ENCODE measurements at regions not wholly inside any gene's neighbourhood (a gene's known extent, or its start where the extent isn't known, plus 50 kb on each side); places are given as distances from the start of the nearest gene placed in this dataset.
"Not testable (repeated sequence)": the region's sequence is repeated elsewhere in the genome, so short reads cannot be mapped to it uniquely, and the experiment has no call there.

GRCh38 chr10:3933733-3934132 lies 148.7 kb upstream of the KLF6 start:
- no peak overlapping the region for H3K4me3 ChIP-seq
- H3K27me3 ChIP-seq (replicated peaks) = no peaks in the 10 kb centered on the region
- H3K36me3 ChIP-seq = no peaks in the 10 kb centered on the region

DNA sequence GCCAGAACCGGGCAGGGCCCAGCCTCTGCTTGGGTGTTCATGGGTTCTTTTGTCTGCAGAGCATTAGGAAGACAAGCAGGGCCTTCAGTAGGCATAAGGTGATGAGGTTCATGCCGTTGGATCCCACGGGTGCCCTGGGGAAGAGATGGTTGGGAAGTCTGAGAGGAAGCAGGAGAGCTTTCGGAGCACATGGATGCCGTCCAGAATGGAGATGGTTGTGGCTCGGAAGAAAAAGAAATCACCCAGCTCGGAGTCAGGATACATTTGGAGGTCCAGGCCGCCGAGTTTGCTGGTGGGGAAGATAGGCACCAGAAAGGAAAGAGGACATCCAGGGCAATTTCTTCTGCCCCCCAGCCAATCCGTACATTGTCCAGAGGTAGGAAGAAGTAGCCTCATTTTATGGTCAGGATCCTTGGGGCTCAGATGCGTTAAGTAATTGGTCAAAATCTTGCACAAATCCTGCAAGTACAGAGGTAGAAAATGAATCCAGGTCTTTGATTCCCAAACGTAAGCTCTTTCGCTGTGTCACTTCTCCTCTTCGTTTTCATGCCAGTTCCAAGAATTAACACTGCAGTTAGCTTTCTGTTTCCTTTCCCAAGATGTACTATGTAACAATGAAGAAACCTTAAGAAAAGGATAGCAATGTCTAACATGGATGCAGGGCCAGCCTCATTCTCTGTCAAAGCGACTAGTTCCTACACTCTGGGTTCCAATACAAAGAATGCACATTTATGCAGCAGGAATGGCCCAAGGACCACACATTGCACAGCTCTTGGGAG lies 147.8 kb upstream of the KLF6 start:
- H3K4me1 ChIP-seq (replicated peaks) = peaks cover 8% of the 10 kb centered on the region
- DNase-seq (ENCODE audit: low read depth in 1 of 2, low spot score in 2 of 2) = no peak
- H3K4me3 ChIP-seq = no peak overlapping the region
- H3K36me3 ChIP-seq = no peaks in the 10 kb centered on the region
- no peaks in the 10 kb centered on the region for H3K27me3 ChIP-seq (replicated peaks)
- H3K27ac ChIP-seq = no peak overlapping the region
- H3K9me3 ChIP-seq (replicated peaks) = no peaks in the 10 kb centered on the region

More at GRCh38 chr10:3933733-3934132, 148.7 kb upstream of the KLF6 start:
- H3K9me3 ChIP-seq (replicated peaks) = no peaks in the 10 kb centered on the region
- no peak for DNase-seq (ENCODE audit: low read depth in 1 of 2, low spot score in 2 of 2)
- H3K4me1 ChIP-seq (replicated peaks) = peaks cover 8% of the 10 kb centered on the region
- no peak overlapping the region for H3K27ac ChIP-seq

GRCh38 chr10:3931901-3932300 lies 146.9 kb upstream of the KLF6 start:
- Histone ChIP-seq H3K9me3 (replicated peaks) (no peaks in the 10 kb centered on the region), H3K27ac (no peak overlapping the region), H3K36me3 (no peaks in the 10 kb centered on the region)

GRCh38 chr10:3931224-3931623 lies 146.2 kb upstream of the KLF6 start:
- Histone ChIP-seq H3K4me3 (no peak overlapping the region), H3K36me3 (no peaks in the 10 kb centered on the region), H3K27me3 (replicated peaks) (no peaks in the 10 kb centered on the region), H3K9me3 (replicated peaks) (no peaks in the 10 kb centered on the region), H3K27ac (no peak overlapping the region), H3K4me1 (replicated peaks) (peaks cover 6% of the 10 kb centered on the region)
- no peak for DNase-seq (ENCODE audit: low read depth in 1 of 2, low spot score in 2 of 2)

More at GRCh38 chr10:3931901-3932300, 146.9 kb upstream of the KLF6 start:
- Histone ChIP-seq H3K27me3 (replicated peaks) (no peaks in the 10 kb centered on the region), H3K4me3 (no peak overlapping the region), H3K4me1 (replicated peaks) (peaks cover 8% of the 10 kb centered on the region)
- DNase-seq (ENCODE audit: low read depth in 1 of 2, low spot score in 2 of 2) = no peak

DNA sequence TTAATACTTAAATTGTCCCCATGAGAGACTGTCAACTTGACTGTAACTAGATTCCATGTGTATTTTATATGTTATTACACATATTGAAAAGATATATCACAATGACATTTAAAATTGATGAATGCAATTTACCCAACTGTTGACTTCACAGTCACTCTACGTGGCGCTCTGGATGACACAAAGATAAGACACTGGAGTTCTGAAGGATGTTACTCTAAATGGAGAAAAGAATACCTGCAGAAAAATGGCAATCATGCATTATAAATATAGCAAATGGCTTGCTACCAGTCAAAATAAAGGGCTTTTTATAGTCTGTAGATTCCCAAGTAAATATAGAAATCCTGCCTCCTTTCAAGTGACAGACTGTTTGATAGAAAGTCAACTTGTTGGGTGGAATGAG lies 143.6 kb upstream of the KLF6 start:
- DNase-seq (ENCODE audit: low read depth in 1 of 2, low spot score in 2 of 2) = no peak
- H3K27me3 ChIP-seq (replicated peaks) = no peaks in the 10 kb centered on the region
- no peak overlapping the region for H3K4me3 ChIP-seq

GRCh38 chr10:3928078-3928477 lies 143.1 kb upstream of the KLF6 start:
- Histone ChIP-seq H3K27ac (no peak overlapping the region), H3K4me3 (no peak overlapping the region), H3K9me3 (replicated peaks) (no peaks in the 10 kb centered on the region), H3K36me3 (no peaks in the 10 kb centered on the region), H3K4me1 (replicated peaks) (peaks cover 9% of the 10 kb centered on the region), H3K27me3 (replicated peaks) (no peaks in the 10 kb centered on the region)
- DNase-seq (ENCODE audit: low read depth in 1 of 2, low spot score in 2 of 2) = no peak

More for the DNA sequence above, 143.6 kb upstream of the KLF6 start:
- Histone ChIP-seq H3K27ac (no peak overlapping the region), H3K36me3 (no peaks in the 10 kb centered on the region), H3K4me1 (replicated peaks) (peaks cover 9% of the 10 kb centered on the region), H3K9me3 (replicated peaks) (no peaks in the 10 kb centered on the region)

GRCh38 chr10:3926675-3927525 lies 141.9 kb upstream of the KLF6 start:
- H3K27me3 ChIP-seq (replicated peaks) = no peaks in the 10 kb centered on the region
- no peak for DNase-seq (ENCODE audit: low read depth in 1 of 2, low spot score in 2 of 2)
- no peak overlapping the region for H3K4me3 ChIP-seq
- H3K9me3 ChIP-seq (replicated peaks) = no peaks in the 10 kb centered on the region
- H3K36me3 ChIP-seq = no peaks in the 10 kb centered on the region
- H3K27ac ChIP-seq = no peak overlapping the region
- peaks cover 9% of the 10 kb centered on the region for H3K4me1 ChIP-seq (replicated peaks)

GRCh38 chr10:3926258-3926657 lies 141.2 kb upstream of the KLF6 start:
- Histone ChIP-seq H3K27ac (no peak overlapping the region), H3K4me3 (no peak overlapping the region)
- no peak for DNase-seq (ENCODE audit: low read depth in 1 of 2, low spot score in 2 of 2)

GRCh38 chr10:3925184-3925583 lies 140.2 kb upstream of the KLF6 start:
- Histone ChIP-seq H3K9me3 (replicated peaks) (no peaks in the 10 kb centered on the region), H3K36me3 (no peaks in the 10 kb centered on the region), H3K27me3 (replicated peaks) (no peaks in the 10 kb centered on the region), H3K4me1 (replicated peaks) (peaks cover 9% of the 10 kb centered on the region), H3K27ac (no peak overlapping the region), H3K4me3 (no peak overlapping the region)
- no peak for DNase-seq (ENCODE audit: low read depth in 1 of 2, low spot score in 2 of 2)

More at GRCh38 chr10:3926258-3926657, 141.2 kb upstream of the KLF6 start:
- Histone ChIP-seq H3K36me3 (no peaks in the 10 kb centered on the region), H3K27me3 (replicated peaks) (no peaks in the 10 kb centered on the region), H3K9me3 (replicated peaks) (no peaks in the 10 kb centered on the region), H3K4me1 (replicated peaks) (peaks cover 9% of the 10 kb centered on the region)

DNA sequence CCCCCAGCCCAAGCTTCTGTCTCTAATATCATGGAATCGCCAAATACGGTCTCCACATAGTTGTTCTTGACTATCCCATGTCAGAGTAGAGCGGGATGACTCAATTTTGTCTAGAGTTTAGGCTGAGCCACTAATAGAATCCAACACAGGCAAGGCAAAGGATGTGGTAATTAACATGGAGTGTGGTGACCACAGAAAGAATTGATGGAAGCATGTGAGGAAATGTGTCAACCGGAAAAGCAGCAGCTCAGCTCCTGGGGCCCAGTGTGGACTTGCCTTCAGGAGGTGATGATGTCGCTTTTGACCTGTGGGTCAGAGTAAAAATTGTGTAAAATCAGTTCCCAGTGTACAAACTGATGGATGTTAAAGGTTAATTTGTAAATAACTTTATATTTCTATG lies 139.3 kb upstream of the KLF6 start:
- H3K36me3 ChIP-seq = no peaks in the 10 kb centered on the region
- no peaks in the 10 kb centered on the region for H3K9me3 ChIP-seq (replicated peaks)
- H3K27ac ChIP-seq = no peak overlapping the region
- H3K4me3 ChIP-seq = no peak overlapping the region
- peaks cover 9% of the 10 kb centered on the region for H3K4me1 ChIP-seq (replicated peaks)
- peak; percentile 52 to 57 for DNase-seq (ENCODE audit: low read depth in 1 of 2, low spot score in 2 of 2)
- no peaks in the 10 kb centered on the region for H3K27me3 ChIP-seq (replicated peaks)

DNA sequence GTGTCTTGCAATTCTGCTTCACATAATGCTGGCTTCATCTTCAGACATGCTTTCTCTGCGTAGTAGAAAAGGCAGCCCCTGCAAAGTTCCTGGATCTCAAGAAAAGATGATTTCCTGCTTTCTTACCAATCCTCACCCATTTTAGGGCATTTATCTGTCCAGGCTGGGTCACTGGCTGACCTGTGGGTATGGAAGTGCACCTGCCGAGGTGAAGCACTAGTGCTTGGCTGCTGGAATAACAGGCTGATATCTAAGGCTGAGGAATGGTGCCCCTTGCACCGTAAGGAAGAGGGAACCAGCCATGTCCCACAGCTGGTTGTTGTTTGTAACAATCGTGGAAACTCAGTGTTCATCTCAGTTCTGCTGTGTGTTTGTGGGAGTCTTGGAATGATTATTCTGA lies 138.0 kb upstream of the KLF6 start:
- peaks cover 9% of the 10 kb centered on the region for H3K4me1 ChIP-seq (replicated peaks)
- H3K27me3 ChIP-seq (replicated peaks) = no peaks in the 10 kb centered on the region
- DNase-seq (ENCODE audit: low read depth in 1 of 2, low spot score in 2 of 2) = no peak
- no peak overlapping the region for H3K4me3 ChIP-seq
- H3K36me3 ChIP-seq = no peaks in the 10 kb centered on the region
- H3K9me3 ChIP-seq (replicated peaks) = no peaks in the 10 kb centered on the region
- H3K27ac ChIP-seq = no peak overlapping the region

GRCh38 chr10:3919709-3920308 lies 134.8 kb upstream of the KLF6 start:
- Histone ChIP-seq H3K36me3 (no peaks in the 10 kb centered on the region), H3K27me3 (replicated peaks) (no peaks in the 10 kb centered on the region), H3K4me1 (replicated peaks) (peaks cover 9% of the 10 kb centered on the region), H3K4me3 (no peak overlapping the region), H3K27ac (no peak overlapping the region), H3K9me3 (replicated peaks) (no peaks in the 10 kb centered on the region; the same call in 1 of the 2 replicates)
- no peak for DNase-seq (ENCODE audit: low read depth in 1 of 2, low spot score in 2 of 2)

DNA sequence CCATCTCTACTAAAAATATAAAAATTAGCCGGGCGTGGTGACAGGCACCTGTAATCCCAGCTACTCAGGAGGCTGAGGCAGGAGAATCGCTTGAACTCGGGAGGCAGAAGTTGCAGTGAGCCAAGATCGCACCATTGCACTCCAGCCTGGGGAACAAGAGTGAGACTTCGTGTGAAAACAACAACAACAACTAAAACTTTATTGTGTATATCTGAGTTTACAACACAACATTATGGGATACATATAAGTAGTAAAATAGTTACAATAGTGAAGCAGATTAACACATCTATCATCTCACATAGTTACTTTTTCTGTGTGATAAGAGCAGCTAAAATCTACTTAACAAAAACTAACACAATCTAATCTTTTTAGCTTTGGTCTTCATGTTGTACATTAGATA lies 132.4 kb upstream of the KLF6 start:
- H3K9me3 ChIP-seq (replicated peaks); DNase-seq (ENCODE audit: low read depth in 1 of 2, low spot score in 2 of 2); H3K27ac ChIP-seq; H3K4me3 ChIP-seq; H3K27me3 ChIP-seq (replicated peaks); H3K36me3 ChIP-seq; H3K4me1 ChIP-seq (replicated peaks): not testable (repeated sequence)

DNA sequence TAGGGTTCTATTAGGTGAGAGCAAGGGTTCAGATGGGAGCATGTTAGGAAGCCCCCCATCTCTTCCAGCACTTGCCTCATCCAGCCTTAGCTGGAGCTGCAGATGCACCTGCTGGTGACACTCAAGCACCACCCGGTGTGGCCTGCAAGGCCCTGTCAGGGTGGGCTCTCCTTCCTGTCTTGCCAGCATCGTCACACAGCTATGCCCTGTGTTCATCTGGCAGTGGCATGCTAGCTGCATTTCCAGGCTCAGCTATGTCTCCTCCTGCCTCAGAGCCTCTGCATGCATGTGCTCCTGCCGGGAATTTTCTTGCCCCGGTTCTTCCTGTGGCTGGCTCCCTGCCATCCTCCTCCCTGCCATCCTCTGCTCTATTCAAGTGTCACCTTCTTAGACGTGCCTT lies 129.7 kb upstream of the KLF6 start:
- Histone ChIP-seq H3K27me3 (replicated peaks) (no peaks in the 10 kb centered on the region), H3K4me3 (no peak overlapping the region), H3K36me3 (no peaks in the 10 kb centered on the region), H3K27ac (no peak overlapping the region), H3K4me1 (replicated peaks) (no peaks in the 10 kb centered on the region), H3K9me3 (replicated peaks) (no peaks in the 10 kb centered on the region; the same call in 1 of the 2 replicates)
- DNase-seq (ENCODE audit: low read depth in 1 of 2, low spot score in 2 of 2) = no peak
